ENCODE measurements at regions not wholly inside any gene's neighbourhood (a gene's known extent, or its start where the extent isn't known, plus 50 kb on each side); places are given as distances from the start of the nearest gene placed in this dataset.

DNA sequence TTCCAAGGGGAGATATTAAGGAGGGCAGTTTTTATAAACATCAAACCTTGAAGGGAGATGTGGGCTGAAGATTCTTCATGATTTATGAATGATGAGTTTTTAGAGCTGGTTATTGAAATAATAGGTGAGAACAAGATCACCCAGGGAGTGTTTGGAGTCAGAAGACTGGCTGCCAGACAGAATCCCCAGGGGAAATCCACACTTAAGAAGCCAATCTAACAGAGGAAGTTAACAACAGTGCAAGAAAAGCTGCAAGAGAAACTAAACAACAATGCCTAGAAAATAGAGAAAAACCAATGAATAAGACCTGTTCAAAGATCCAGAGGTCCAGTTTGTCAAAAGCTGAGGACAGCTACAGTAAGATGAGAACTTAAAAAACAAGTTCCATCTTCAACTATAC, 167.9 kb upstream of the MAN1A1 start:
- Mint-ChIP-seq H3K27ac (no peak overlapping the region), H3K27me3 (ENCODE audit: low read depth in 3 of 3) (peaks cover 0 to 4% (median 0%) of the 10 kb centered on the region in 3 donors)
- no peak overlapping the region for H2AFZ ChIP-seq (ENCODE audit: insufficient read depth, low read depth, low read length, poor library complexity, severe bottlenecking)

GRCh38 chr6:119514345-119514744, 164.8 kb upstream of the MAN1A1 start:
- H3K4me1 ChIP-seq (ENCODE audit: control insufficient read depth in 1 of 2, insufficient read depth in 2 of 2, low read length in 2 of 2): no peaks in the 10 kb centered on the region
- H4K20me1 ChIP-seq (ENCODE audit: insufficient read depth, low read length): no peaks in the 10 kb centered on the region
- peaks cover 0 to 1% (median 0%) of the 10 kb centered on the region in 7 donors for H3K9me3 Mint-ChIP-seq
- no peak for TF ChIP-seq CTCF (IDR thresholded peaks at IDR 0.05)
- no peak overlapping the region for H3K4me3 ChIP-seq (replicated peaks in 1 of 3; ENCODE audit: low read depth in 2 of 3, low read length in 3 of 3)
- H3K9ac ChIP-seq (ENCODE audit: insufficient read depth, low read length, poor library complexity, severe bottlenecking): no peak overlapping the region
- no peaks in the 10 kb centered on the region for H3K79me2 ChIP-seq (ENCODE audit: insufficient read depth, low read length)
- no peaks in the 10 kb centered on the region for H3K9me3 ChIP-seq (replicated peaks in 1 of 2; ENCODE audit: control insufficient read depth in 1 of 2, insufficient read depth in 1 of 2, low read length in 2 of 2)
- intact Hi-C loops (cut with micrococcal nuclease): no loop called here
- peaks cover 0 to 4% (median 0%) of the 10 kb centered on the region in 3 donors for H3K27me3 Mint-ChIP-seq (ENCODE audit: low read depth in 3 of 3)
- no peak overlapping the region for H3K27ac Mint-ChIP-seq
- 85% methylated on average over 2 of the region's 2 CpGs for WGBS (ENCODE audit: insufficient coverage)
- H3K27ac ChIP-seq (ENCODE audit: low read depth in 1 of 2, low read length in 2 of 2): no peak overlapping the region
- H3K36me3 Mint-ChIP-seq: no peaks in the 10 kb centered on the region
- H3K4me1 Mint-ChIP-seq: no peaks in the 10 kb centered on the region
- no peak overlapping the region for H2AFZ ChIP-seq (ENCODE audit: insufficient read depth, low read depth, low read length, poor library complexity, severe bottlenecking)
- no peak overlapping the region for H3K4me2 ChIP-seq (replicated peaks; ENCODE audit: extremely low read depth, low read length, poor library complexity, severe bottlenecking)
- no peak overlapping the region for H3K4me3 Mint-ChIP-seq
- no peaks in the 10 kb centered on the region for H3K27me3 ChIP-seq (ENCODE audit: control insufficient read depth in 2 of 2, insufficient read depth in 2 of 2, low read length in 2 of 2)
- DNase-seq: no peak
- no peaks in the 10 kb centered on the region for H3K36me3 ChIP-seq (replicated peaks in 1 of 2; ENCODE audit: control insufficient read depth in 1 of 2, insufficient read depth in 2 of 2, low read length in 2 of 2)

More for the DNA sequence above, 167.9 kb upstream of the MAN1A1 start:
- Mint-ChIP-seq H3K4me1 (no peaks in the 10 kb centered on the region), H3K36me3 (no peaks in the 10 kb centered on the region), H3K4me3 (no peak overlapping the region), H3K9me3 (peaks cover 0 to 1% (median 0%) of the 10 kb centered on the region in 7 donors)
- no peak for TF ChIP-seq CTCF (IDR thresholded peaks at IDR 0.05)
- intact Hi-C loops (cut with micrococcal nuclease): no loop called here
- Histone ChIP-seq H3K4me3 (replicated peaks in 1 of 3; ENCODE audit: low read depth in 2 of 3, low read length in 3 of 3) (no peak overlapping the region), H3K9ac (ENCODE audit: insufficient read depth, low read length, poor library complexity, severe bottlenecking) (no peak overlapping the region), H3K36me3 (replicated peaks in 1 of 2; ENCODE audit: control insufficient read depth in 1 of 2, insufficient read depth in 2 of 2, low read length in 2 of 2) (no peaks in the 10 kb centered on the region), H3K27ac (ENCODE audit: low read depth in 1 of 2, low read length in 2 of 2) (no peak overlapping the region), H3K4me1 (ENCODE audit: control insufficient read depth in 1 of 2, insufficient read depth in 2 of 2, low read length in 2 of 2) (no peaks in the 10 kb centered on the region), H3K9me3 (replicated peaks in 1 of 2; ENCODE audit: control insufficient read depth in 1 of 2, insufficient read depth in 1 of 2, low read length in 2 of 2) (no peaks in the 10 kb centered on the region), H3K4me2 (replicated peaks; ENCODE audit: extremely low read depth, low read length, poor library complexity, severe bottlenecking) (no peak overlapping the region), H4K20me1 (ENCODE audit: insufficient read depth, low read length) (no peaks in the 10 kb centered on the region), H3K27me3 (ENCODE audit: control insufficient read depth in 2 of 2, insufficient read depth in 2 of 2, low read length in 2 of 2) (no peaks in the 10 kb centered on the region), H3K79me2 (ENCODE audit: insufficient read depth, low read length) (no peaks in the 10 kb centered on the region)
- no peak for DNase-seq
